PC-9 (cell line): ENCODE measurements at regions not wholly inside any gene's neighbourhood (a gene's known extent, or its start where the extent isn't known, plus 50 kb on each side); places are given as distances from the start of the nearest gene placed in this dataset.

ENCODE experiments used
- BruUV-seq: library from RNA; stranded (reverse); fragments of 400-500 nt; replicated peaks from 2 replicates; lab custom pipeline; 2021; lab: Mats Ljungman, UMichigan
- CTCF ChIA-PET: fragments of 300-600 bp; sonication (Branson Sonifier 250); formaldehyde crosslinking; loops from one replicate; lab custom pipeline; 2022; ENCODE audit warnings: antibody characterized with exemption; lab: Charles Lee
- POLR2A ChIA-PET: fragments of 300-600 bp; sonication (Branson Sonifier 250); formaldehyde crosslinking; loops from one replicate; lab custom pipeline; 2022; ENCODE audit warnings: antibody characterized with exemption; ENCODE audit not compliant: unreplicated experiment; lab: Charles Lee
- DNase-seq, 2 experiments: peaks; one replicate each; pipeline versions ENCODE4 v3.0.0 to v3.0.0-alpha.2; 2015 to 2022; ENCODE audit warnings: mixed read lengths in 1 of 2
- H2AFZ ChIP-seq: fragments of 200-600 bp; sonication (generic); 2 replicates; pipeline ENCODE4 v1.8.1; 2017; ENCODE audit warnings: antibody characterized with exemption
- H3F3A ChIP-seq: fragments of 200-600 bp; sonication (generic); 2 replicates; pipeline ENCODE4 v1.8.1; 2017; ENCODE audit warnings: antibody characterized with exemption, mild to moderate bottlenecking, low read depth; ENCODE audit not compliant: insufficient read depth
- H3K27ac ChIP-seq: fragments of 200-600 bp; sonication (generic); 2 replicates; pipeline ENCODE4 v1.6.1; 2016; ENCODE audit warnings: mixed run types
- H3K27me3 ChIP-seq: fragments of 200-600 bp; sonication (generic); 2 replicates; pipeline ENCODE4 v1.6.1; 2016; ENCODE audit warnings: low read depth, mixed run types; ENCODE audit not compliant: insufficient read depth
- H3K36me3 ChIP-seq: fragments of 200-600 bp; sonication (generic); 2 replicates; pipeline ENCODE4 v1.6.1; 2016; ENCODE audit warnings: low read depth, mixed run types
- H3K4me1 ChIP-seq: fragments of 200-600 bp; sonication (generic); replicated peaks from 2 replicates; pipeline ENCODE4 v1.6.1; 2016; ENCODE audit warnings: mixed run types; ENCODE audit not compliant: insufficient read depth
- H3K4me2 ChIP-seq: fragments of 200-600 bp; sonication (generic); 2 replicates; pipeline ENCODE4 v1.6.1; 2017; ENCODE audit warnings: mixed run types
- H3K4me3 ChIP-seq: fragments of 200-600 bp; sonication (generic); 2 replicates; pipeline ENCODE4 v1.6.1; 2016; ENCODE audit warnings: mixed run types
- H3K79me2 ChIP-seq: fragments of 200-600 bp; sonication (generic); 2 replicates; pipeline ENCODE4 v1.6.1; 2017; ENCODE audit warnings: low read depth, mixed run types
- H3K9me2 ChIP-seq: fragments of 200-600 bp; sonication (generic); 2 replicates; pipeline ENCODE4 v1.8.1; 2017; ENCODE audit warnings: mild to moderate bottlenecking; ENCODE audit not compliant: insufficient read depth
- H3K9me3 ChIP-seq: fragments of 200-600 bp; sonication (generic); 2 replicates; pipeline ENCODE4 v1.8.1; 2016; ENCODE audit warnings: low read depth; ENCODE audit not compliant: insufficient read depth
- H4K20me1 ChIP-seq: fragments of 200-600 bp; sonication (generic); 2 replicates; pipeline ENCODE4 v1.8.1; 2017; ENCODE audit not compliant: insufficient read depth
- EZH2 ChIP-seq: fragments of 200-600 bp; sonication (generic); IDR thresholded peaks from 2 replicates; pipeline ENCODE4 v1.8.0; 2017; ENCODE audit warnings: antibody characterized with exemption, low read depth
- intact Hi-C: fragments of 100-400 bp; cut with micrococcal nuclease; formaldehyde crosslinking; loops from one replicate; pipeline ENCODE4 v1.10.0; 2022; ENCODE audit not compliant: unreplicated experiment
- TF ChIP-seq, protein P1 (sequence below): fragments of 200-600 bp; sonication (generic); conservative IDR thresholded peaks from 2 replicates; pipeline ENCODE4 v1.6.1; 2017; ENCODE audit warnings: mixed run types, antibody characterized with exemption, mild to moderate bottlenecking, moderate library complexity

- DNase-seq, result no peak
- Histone ChIP-seq H2AFZ (no peak overlapping the region), H3K27me3 (no peaks in the 10 kb centered on the region), H3K9me2 (no peaks in the 10 kb centered on the region), H3K4me2 (no peak overlapping the region), H3K4me1 (no peaks in the 10 kb centered on the region), H3K36me3 (no peaks in the 10 kb centered on the region), H3K9me3 (no peaks in the 10 kb centered on the region), H3K4me3 (no peak overlapping the region), H3F3A (no peaks in the 10 kb centered on the region), H3K27ac (no peak overlapping the region), H3K79me2 (no peaks in the 10 kb centered on the region), H4K20me1 (no peaks in the 10 kb centered on the region)
- POLR2A ChIA-PET, result no interaction called here
- intact Hi-C loops, result no loop called here
- BruUV-seq, result no TSS peak
- CTCF ChIA-PET, result no interaction called here
- TF ChIP-seq EZH2, result no peak
- TF ChIP-seq, protein P1, sequence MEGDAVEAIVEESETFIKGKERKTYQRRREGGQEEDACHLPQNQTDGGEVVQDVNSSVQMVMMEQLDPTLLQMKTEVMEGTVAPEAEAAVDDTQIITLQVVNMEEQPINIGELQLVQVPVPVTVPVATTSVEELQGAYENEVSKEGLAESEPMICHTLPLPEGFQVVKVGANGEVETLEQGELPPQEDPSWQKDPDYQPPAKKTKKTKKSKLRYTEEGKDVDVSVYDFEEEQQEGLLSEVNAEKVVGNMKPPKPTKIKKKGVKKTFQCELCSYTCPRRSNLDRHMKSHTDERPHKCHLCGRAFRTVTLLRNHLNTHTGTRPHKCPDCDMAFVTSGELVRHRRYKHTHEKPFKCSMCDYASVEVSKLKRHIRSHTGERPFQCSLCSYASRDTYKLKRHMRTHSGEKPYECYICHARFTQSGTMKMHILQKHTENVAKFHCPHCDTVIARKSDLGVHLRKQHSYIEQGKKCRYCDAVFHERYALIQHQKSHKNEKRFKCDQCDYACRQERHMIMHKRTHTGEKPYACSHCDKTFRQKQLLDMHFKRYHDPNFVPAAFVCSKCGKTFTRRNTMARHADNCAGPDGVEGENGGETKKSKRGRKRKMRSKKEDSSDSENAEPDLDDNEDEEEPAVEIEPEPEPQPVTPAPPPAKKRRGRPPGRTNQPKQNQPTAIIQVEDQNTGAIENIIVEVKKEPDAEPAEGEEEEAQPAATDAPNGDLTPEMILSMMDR, result no peak
Observed at GRCh38 chr18:29418136-29418535, 1241.2 kb upstream of the CDH2 start.

DNA sequence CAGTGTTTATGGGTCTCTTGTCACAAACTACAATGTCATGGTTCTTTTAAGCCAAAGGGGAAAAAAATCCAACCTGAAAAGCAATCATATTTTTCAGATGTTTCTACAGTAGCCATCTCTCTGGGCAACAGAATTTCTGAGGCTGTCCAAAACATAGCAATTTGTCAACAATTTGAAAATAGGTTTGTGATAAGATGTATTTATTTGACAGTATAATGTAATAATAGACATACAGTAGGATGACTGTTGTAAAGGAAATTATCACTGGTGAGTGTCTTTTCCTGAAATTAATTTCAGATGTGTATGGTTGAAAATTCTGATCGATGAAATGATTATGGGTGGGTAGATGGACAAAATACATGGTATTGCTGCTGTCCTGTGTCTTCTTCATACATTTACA, 1230.1 kb upstream of the CDH2 start:
- H2AFZ ChIP-seq, result no peak overlapping the region
- CTCF ChIA-PET, result no interaction called here
- no peak overlapping the region for H3K4me3 ChIP-seq
- no peak overlapping the region for H3K4me2 ChIP-seq
- no peaks in the 10 kb centered on the region for H3F3A ChIP-seq
- no peak overlapping the region for H3K27ac ChIP-seq
- TF ChIP-seq EZH2, result no peak
- TF ChIP-seq, protein P1, result no peak
- H3K4me1 ChIP-seq, result no peaks in the 10 kb centered on the region
- H3K79me2 ChIP-seq, result no peaks in the 10 kb centered on the region
- no peaks in the 10 kb centered on the region for H4K20me1 ChIP-seq
- H3K36me3 ChIP-seq, result no peaks in the 10 kb centered on the region
- H3K27me3 ChIP-seq, result no peaks in the 10 kb centered on the region
- H3K9me3 ChIP-seq, result no peaks in the 10 kb centered on the region
- POLR2A ChIA-PET, result no interaction called here
- BruUV-seq, result no TSS peak
- intact Hi-C loops, result no loop called here
- no peaks in the 10 kb centered on the region for H3K9me2 ChIP-seq
- no peak for DNase-seq

DNA sequence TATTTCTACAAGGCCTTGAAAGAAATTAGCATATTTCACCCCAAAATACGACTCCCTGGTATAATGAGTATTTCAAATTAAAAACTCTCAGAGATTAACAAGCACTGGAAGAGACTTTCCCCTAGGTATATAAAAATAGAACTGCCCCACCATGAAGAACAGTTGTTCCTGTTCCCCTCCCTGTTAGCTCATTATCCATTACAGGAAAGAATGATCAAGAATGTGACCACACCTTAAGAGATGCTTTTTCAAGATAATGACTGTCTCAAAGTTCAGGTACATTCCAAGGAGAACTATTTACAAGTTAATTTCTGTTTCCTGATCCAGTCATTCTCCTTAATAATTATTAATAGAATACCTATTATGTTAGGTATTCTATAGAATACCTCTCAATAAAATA, 1220.6 kb upstream of the CDH2 start:
- ChIA-PET CTCF (interaction anchor here (0.7 kb wide), 1 partner anchor 384 kb away, joined by 3 read pairs; no protein-coding TSS in a partner anchor), POLR2A (no interaction called here)
- Histone ChIP-seq H3K27ac (no peak overlapping the region), H3K4me3 (no peak overlapping the region), H3K36me3 (no peaks in the 10 kb centered on the region), H3F3A (no peaks in the 10 kb centered on the region), H2AFZ (no peak overlapping the region), H3K9me2 (no peaks in the 10 kb centered on the region), H4K20me1 (no peaks in the 10 kb centered on the region), H3K4me1 (no peaks in the 10 kb centered on the region), H3K27me3 (no peaks in the 10 kb centered on the region), H3K9me3 (no peaks in the 10 kb centered on the region), H3K4me2 (no peak overlapping the region), H3K79me2 (no peaks in the 10 kb centered on the region)
- DNase-seq, result no peak
- no peak for TF ChIP-seq EZH2
- TF ChIP-seq, protein P1, result no peak
- no TSS peak for BruUV-seq
- intact Hi-C loops, result no loop called here
